ENCODE measurements at regions not wholly inside any gene's neighbourhood (a gene's known extent, or its start where the extent isn't known, plus 50 kb on each side); places are given as distances from the start of the nearest gene placed in this dataset.

GRCh38 chr18:30386624-30387023, 655.9 kb downstream of the DSC3 start:
- TF ChIP-seq POLR2A (IDR thresholded peaks at IDR 0.05) (no peak), CTCF (IDR thresholded peaks at IDR 0.05) (no peak)

All from body of pancreas (tissue), 4 donors.